HG03439 (cell line): ENCODE measurements at regions not wholly inside any gene's neighbourhood (a gene's known extent, or its start where the extent isn't known, plus 50 kb on each side); places are given as distances from the start of the nearest gene placed in this dataset.

ENCODE experiments used
- ATAC-seq: cut with Tn5 transposase; IDR thresholded peaks from one replicate; pipeline ENCODE4 v1.9.1; 2021; ENCODE audit warnings: mild to moderate bottlenecking, moderate library complexity; ENCODE audit not compliant: unreplicated experiment

- no peak for ATAC-seq
These were observed 77.2 kb upstream of the STK17B start for GRCh38 chr2:196248467-196249094.

GRCh38 chr2:196249171-196249570 lies 77.8 kb upstream of the STK17B start:
- ATAC-seq = no peak

- peak; percentile 65 for ATAC-seq
These were observed 78.5 kb upstream of the STK17B start for GRCh38 chr2:196249860-196250259.

- ATAC-seq = no peak
These were observed 79.8 kb upstream of the STK17B start for GRCh38 chr2:196251132-196251531.

GRCh38 chr2:196252408-196253115 lies 81.2 kb upstream of the STK17B start:
- ATAC-seq = peak; percentile 13

- peak; percentile 51 for ATAC-seq
These were observed 81.7 kb upstream of the STK17B start for GRCh38 chr2:196253116-196253480.

- ATAC-seq = no peak
These were observed 85.2 kb upstream of the STK17B start for GRCh38 chr2:196256585-196256984.

- no peak for ATAC-seq
These were observed 85.7 kb upstream of the STK17B start for GRCh38 chr2:196257086-196257485.

- ATAC-seq = no peak
These were observed 87.0 kb upstream of the STK17B start for GRCh38 chr2:196258407-196258806.

- no peak for ATAC-seq
These were observed 88.4 kb upstream of the STK17B start for GRCh38 chr2:196259507-196260481.

- ATAC-seq = no peak
These were observed 89.2 kb upstream of the STK17B start for GRCh38 chr2:196260546-196260945.

GRCh38 chr2:196262606-196263005 lies 91.2 kb upstream of the STK17B start:
- no peak for ATAC-seq

- peak; percentile 94 for ATAC-seq
These were observed 91.9 kb upstream of the STK17B start for GRCh38 chr2:196263181-196263747.

GRCh38 chr2:196266351-196266750 lies 95.0 kb upstream of the STK17B start:
- no peak for ATAC-seq

- no peak for ATAC-seq
These were observed 95.5 kb upstream of the STK17B start for GRCh38 chr2:196266855-196267254.

GRCh38 chr2:196268025-196268424 lies 96.6 kb upstream of the STK17B start:
- no peak for ATAC-seq

- peak; percentile 37 for ATAC-seq
These were observed 97.4 kb upstream of the STK17B start for GRCh38 chr2:196268538-196269338.

- no peak for ATAC-seq
These were observed 100.4 kb upstream of the STK17B start for GRCh38 chr2:196271795-196272194.

GRCh38 chr2:196274387-196274809 lies 103.0 kb upstream of the STK17B start:
- peak; percentile 60 for ATAC-seq

GRCh38 chr2:196275646-196276352 lies 104.4 kb upstream of the STK17B start:
- no peak for ATAC-seq
